ENCODE measurements at regions not wholly inside any gene's neighbourhood (a gene's known extent, or its start where the extent isn't known, plus 50 kb on each side); places are given as distances from the start of the nearest gene placed in this dataset.

- no peaks in the 10 kb centered on the region for H3K9me3 Mint-ChIP-seq
- CTCF ChIA-PET: no interaction called here
- TF ChIP-seq CTCF (IDR thresholded peaks at IDR 0.05): no peak
- intact Hi-C loops (cut with DNase I, micrococcal nuclease): no loop called here
- no peaks in the 10 kb centered on the region for H3K27me3 Mint-ChIP-seq
- H3K4me3 ChIP-seq (ENCODE audit: low read length): no peak overlapping the region
- peaks cover 22% of the 10 kb centered on the region for H3K4me1 ChIP-seq (ENCODE audit: insufficient read depth, low read length)
- no peaks in the 10 kb centered on the region for H3K9me3 ChIP-seq (ENCODE audit: control insufficient read depth in 1 of 2, insufficient read depth in 1 of 2, low read length in 2 of 2)
- POLR2A ChIA-PET: no interaction called here
- no peaks in the 10 kb centered on the region for H3K36me3 Mint-ChIP-seq (ENCODE audit: low read depth)
- no peak overlapping the region for H3K27ac ChIP-seq (ENCODE audit: low read depth in 1 of 2, low read length in 2 of 2)
- no peaks in the 10 kb centered on the region for H3K36me3 ChIP-seq (ENCODE audit: insufficient read depth, low read length)
- H3K27ac Mint-ChIP-seq: no peak overlapping the region
- H3K4me1 Mint-ChIP-seq (ENCODE audit: low read depth): peaks cover 18% of the 10 kb centered on the region
- DNase-seq: no peak
- no peak overlapping the region for H3K4me3 Mint-ChIP-seq
- no peaks in the 10 kb centered on the region for H3K27me3 ChIP-seq (ENCODE audit: control insufficient read depth in 1 of 2, insufficient read depth in 2 of 2, low read length in 2 of 2)
- ATAC-seq (ENCODE audit: poor library complexity): no peak
Observed at GRCh38 chr5:173693670-173694069, 77.2 kb upstream of the BOD1 start.

- Histone ChIP-seq H3K4me1 (ENCODE audit: insufficient read depth, low read length) (peaks cover 8% of the 10 kb centered on the region), H3K9me3 (ENCODE audit: control insufficient read depth in 1 of 2, insufficient read depth in 1 of 2, low read length in 2 of 2) (no peaks in the 10 kb centered on the region), H3K27me3 (ENCODE audit: control insufficient read depth in 1 of 2, insufficient read depth in 2 of 2, low read length in 2 of 2) (no peaks in the 10 kb centered on the region), H3K4me3 (ENCODE audit: low read length) (no peak overlapping the region), H3K36me3 (ENCODE audit: insufficient read depth, low read length) (no peaks in the 10 kb centered on the region), H3K27ac (ENCODE audit: low read depth in 1 of 2, low read length in 2 of 2) (no peak overlapping the region)
- TF ChIP-seq CTCF (IDR thresholded peaks at IDR 0.05): no peak
- H3K36me3 Mint-ChIP-seq (ENCODE audit: low read depth): no peaks in the 10 kb centered on the region
- POLR2A ChIA-PET: no interaction called here
- ATAC-seq (ENCODE audit: poor library complexity): no peak
- no peaks in the 10 kb centered on the region for H3K27me3 Mint-ChIP-seq
- intact Hi-C loops (cut with DNase I, micrococcal nuclease): no loop called here
- no peak for DNase-seq
- peaks cover 13% of the 10 kb centered on the region for H3K4me1 Mint-ChIP-seq (ENCODE audit: low read depth)
- no peak overlapping the region for H3K27ac Mint-ChIP-seq
- CTCF ChIA-PET: no interaction called here
- no peak overlapping the region for H3K4me3 Mint-ChIP-seq
- H3K9me3 Mint-ChIP-seq: no peaks in the 10 kb centered on the region
Observed at GRCh38 chr5:173696216-173696615, 79.8 kb upstream of the BOD1 start.

DNA sequence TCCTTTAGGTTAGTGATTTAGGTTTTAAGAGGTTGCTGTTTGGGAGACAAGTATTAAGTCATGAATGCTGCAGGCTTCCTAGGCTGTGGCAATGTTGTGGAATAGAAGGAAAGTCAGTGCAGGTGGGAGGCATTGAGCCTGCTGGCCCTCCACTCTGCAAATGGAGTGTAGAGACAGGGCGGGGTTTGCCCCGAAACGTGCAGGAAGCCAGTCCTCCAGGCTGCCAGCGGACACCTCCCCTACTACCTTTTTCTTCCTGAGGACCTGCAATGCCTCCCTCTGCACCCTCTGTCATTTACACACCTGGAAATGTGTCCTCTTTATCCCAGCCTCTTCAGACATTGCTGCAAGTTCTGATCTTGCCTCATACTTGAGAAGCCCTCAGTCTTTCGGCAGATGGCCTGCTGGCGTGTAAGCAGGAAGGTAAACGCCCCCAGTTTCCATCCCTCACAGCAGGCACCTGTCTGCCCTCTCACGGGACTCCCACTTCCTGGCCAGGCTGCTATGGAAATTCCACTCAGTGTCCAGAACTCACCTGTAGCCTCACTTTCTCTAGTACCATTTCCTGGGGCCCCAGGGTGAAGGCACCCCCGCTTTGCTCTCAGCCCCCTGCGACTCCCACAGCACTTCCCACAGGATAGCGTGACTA lies 81.6 kb upstream of the BOD1 start:
- POLR2A ChIA-PET: no interaction called here
- no peak overlapping the region for H3K27ac ChIP-seq (ENCODE audit: low read depth in 1 of 2, low read length in 2 of 2)
- no peak for ATAC-seq (ENCODE audit: poor library complexity)
- no peaks in the 10 kb centered on the region for H3K9me3 Mint-ChIP-seq
- TF ChIP-seq CTCF (IDR thresholded peaks at IDR 0.05): no peak
- H3K27me3 Mint-ChIP-seq: no peaks in the 10 kb centered on the region
- no peak overlapping the region for H3K4me3 Mint-ChIP-seq
- no peak overlapping the region for H3K4me3 ChIP-seq (ENCODE audit: low read length)
- peak in 1 of 14 experiments; percentile 4 for DNase-seq
- no peaks in the 10 kb centered on the region for H3K27me3 ChIP-seq (ENCODE audit: control insufficient read depth in 1 of 2, insufficient read depth in 2 of 2, low read length in 2 of 2)
- H3K4me1 Mint-ChIP-seq (ENCODE audit: low read depth): peaks cover 13% of the 10 kb centered on the region
- intact Hi-C loops (cut with DNase I, micrococcal nuclease): no loop called here
- CTCF ChIA-PET: no interaction called here
- no peak overlapping the region for H3K27ac Mint-ChIP-seq
- H3K36me3 ChIP-seq (ENCODE audit: insufficient read depth, low read length): no peaks in the 10 kb centered on the region
- no peaks in the 10 kb centered on the region for H3K9me3 ChIP-seq (ENCODE audit: control insufficient read depth in 1 of 2, insufficient read depth in 1 of 2, low read length in 2 of 2)
- H3K4me1 ChIP-seq (ENCODE audit: insufficient read depth, low read length): peaks cover 8% of the 10 kb centered on the region
- H3K36me3 Mint-ChIP-seq (ENCODE audit: low read depth): no peaks in the 10 kb centered on the region

Measured in CD4-positive, alpha-beta T cell (primary cell).